Hippocampal formation (tissue), 2 donors: ENCODE measurements at regions not wholly inside any gene's neighbourhood (a gene's known extent, or its start where the extent isn't known, plus 50 kb on each side); places are given as distances from the start of the nearest gene placed in this dataset.

Experiments used
- DNase-seq, 2 donors: peaks; one replicate each; lab custom pipeline; 2025; lab: John Stamatoyannopoulos, UW

- no peak for DNase-seq
These were observed 292.1 kb downstream of the GASK1B start for GRCh38 chr4:157880761-157881160.

GRCh38 chr4:157854819-157855218, 318.0 kb downstream of the GASK1B start:
- DNase-seq, result no peak

GRCh38 chr4:157840648-157841047, 332.2 kb downstream of the GASK1B start:
- DNase-seq, result no peak

GRCh38 chr4:157840034-157840433, 332.8 kb downstream of the GASK1B start:
- DNase-seq, result no peak

GRCh38 chr4:157838366-157838765, 334.5 kb downstream of the GASK1B start:
- no peak for DNase-seq

- DNase-seq, result no peak
These were observed 335.6 kb downstream of the GASK1B start for GRCh38 chr4:157837071-157837703.

- DNase-seq, result no peak
These were observed 340.2 kb downstream of the GASK1B start for GRCh38 chr4:157832596-157832995.

GRCh38 chr4:157824021-157824420, 348.8 kb downstream of the GASK1B start:
- no peak for DNase-seq

- DNase-seq, result no peak
These were observed 351.0 kb downstream of the GASK1B start for GRCh38 chr4:157821814-157822213.

- no peak for DNase-seq
These were observed 352.9 kb downstream of the GASK1B start for GRCh38 chr4:157819693-157820464.

- DNase-seq, result no peak
These were observed 353.7 kb downstream of the GASK1B start for GRCh38 chr4:157818946-157819692.

- no peak for DNase-seq
These were observed 362.6 kb downstream of the GASK1B start for GRCh38 chr4:157810137-157810774.

GRCh38 chr4:157808796-157809383, 363.9 kb downstream of the GASK1B start:
- no peak for DNase-seq

GRCh38 chr4:157806184-157806583, 366.6 kb downstream of the GASK1B start:
- DNase-seq, result peak in 1 of 2 donors; percentile 33

- no peak for DNase-seq
These were observed 367.8 kb downstream of the GASK1B start for GRCh38 chr4:157804986-157805385.

GRCh38 chr4:157803845-157804521, 368.8 kb downstream of the GASK1B start:
- DNase-seq, result no peak

- no peak for DNase-seq
These were observed 369.4 kb downstream of the GASK1B start for GRCh38 chr4:157803421-157803820.

GRCh38 chr4:157795495-157795894, 377.3 kb downstream of the GASK1B start:
- no peak for DNase-seq

- DNase-seq, result no peak
These were observed 380.1 kb downstream of the GASK1B start for GRCh38 chr4:157792716-157793115.

- DNase-seq, result peak in 1 of 2 donors; percentile 34
These were observed 381.6 kb downstream of the GASK1B start for GRCh38 chr4:157791236-157791635.

- DNase-seq, result no peak
These were observed 385.2 kb downstream of the GASK1B start for GRCh38 chr4:157787618-157788017.
